Fibroblast of lung (primary cell): ENCODE measurements at regions not wholly inside any gene's neighbourhood (a gene's known extent, or its start where the extent isn't known, plus 50 kb on each side); places are given as distances from the start of the nearest gene placed in this dataset.

Source experiments
- DNase-seq, 2 donors: peaks; one replicate each; pipeline versions ENCODE4 v3.0.0 to v3.0.0-alpha.2; 2010; ENCODE audit warnings: low read depth in 2 of 2
- H2AFZ ChIP-seq: 2 replicates; pipeline ENCODE4 v1.5.1; 2012; ENCODE audit warnings: low read length, control low read depth, inconsistent platforms
- H3K27ac ChIP-seq: 2 replicates; pipeline ENCODE4 v1.5.1; 2011; ENCODE audit warnings: low read length, control low read depth; ENCODE audit not compliant: insufficient read depth
- H3K27me3 ChIP-seq: 2 replicates; pipeline ENCODE4 v1.5.1; 2011; ENCODE audit warnings: mild to moderate bottlenecking, low read length; ENCODE audit not compliant: control insufficient read depth, insufficient read depth
- H3K36me3 ChIP-seq: 2 replicates; pipeline ENCODE4 v1.5.1; 2011; ENCODE audit warnings: low read length; ENCODE audit not compliant: control insufficient read depth, insufficient read depth
- H3K4me1 ChIP-seq: 2 replicates; pipeline ENCODE4 v1.5.1; 2011; ENCODE audit warnings: low read length; ENCODE audit not compliant: control insufficient read depth, insufficient read depth; ENCODE audit errors: extremely low read depth
- H3K4me2 ChIP-seq: 2 replicates; pipeline ENCODE4 v1.5.1; 2011; ENCODE audit warnings: low read length, control low read depth; ENCODE audit not compliant: insufficient read depth; ENCODE audit errors: extremely low read depth
- H3K4me3 ChIP-seq, 4 experiments: fragments of 200-600 bp in 1 of 4; sonication (generic) in 1 of 4; replicated peaks in 1 of 4; 2 replicates each; pipeline ENCODE4 v1.5.1; 2011 to 2016; ENCODE audit warnings: low read length in 4 of 4, low read depth in 3 of 4, mild to moderate bottlenecking in 3 of 4, control low read depth in 2 of 4, inconsistent platforms in 1 of 4, mixed read lengths in 1 of 4; ENCODE audit not compliant: insufficient read depth in 1 of 4; ENCODE audit errors: control extremely low read depth in 1 of 4
- H3K79me2 ChIP-seq: 2 replicates; pipeline ENCODE4 v1.5.1; 2012; ENCODE audit warnings: mild to moderate bottlenecking, low read length, inconsistent platforms; ENCODE audit not compliant: control insufficient read depth, insufficient read depth
- H3K9ac ChIP-seq: 2 replicates; pipeline ENCODE4 v1.5.1; 2011; ENCODE audit warnings: mild to moderate bottlenecking, low read length, control low read depth; ENCODE audit not compliant: insufficient read depth
- H3K9me3 ChIP-seq: 2 replicates; pipeline ENCODE4 v1.5.1; 2012; ENCODE audit warnings: low read depth, low read length; ENCODE audit not compliant: control insufficient read depth, insufficient read depth
- H4K20me1 ChIP-seq: 2 replicates; pipeline ENCODE4 v1.5.1; 2011; ENCODE audit warnings: low read length; ENCODE audit not compliant: control insufficient read depth, insufficient read depth; ENCODE audit errors: extremely low read depth
- EZH2 ChIP-seq: IDR thresholded peaks from 2 replicates; pipeline ENCODE4 v1.5.1; 2012; ENCODE audit warnings: low read length, control low read depth, mild to moderate bottlenecking; ENCODE audit errors: missing control alignments
- TF ChIP-seq, protein P1 (sequence below), 2 donors: IDR thresholded peaks in 1 of 2; conservative IDR thresholded peaks in 1 of 2; 1 replicate in 1 of 2; 2 replicates in 1 of 2; pipeline ENCODE4 v1.5.1; 2011 to 2012; ENCODE audit warnings: low read length in 2 of 2, control low read depth in 1 of 2, inconsistent platforms in 1 of 2, low read depth in 1 of 2, mild to moderate bottlenecking in 1 of 2

GRCh38 chr14:22025879-22026278, 352.3 kb upstream of the OR4E1 start:
- H3K4me2 ChIP-seq, result no peak overlapping the region
- no peak overlapping the region for H3K4me3 ChIP-seq
- H3K36me3 ChIP-seq, result no peaks in the 10 kb centered on the region
- no peak for TF ChIP-seq EZH2
- TF ChIP-seq, protein P1, sequence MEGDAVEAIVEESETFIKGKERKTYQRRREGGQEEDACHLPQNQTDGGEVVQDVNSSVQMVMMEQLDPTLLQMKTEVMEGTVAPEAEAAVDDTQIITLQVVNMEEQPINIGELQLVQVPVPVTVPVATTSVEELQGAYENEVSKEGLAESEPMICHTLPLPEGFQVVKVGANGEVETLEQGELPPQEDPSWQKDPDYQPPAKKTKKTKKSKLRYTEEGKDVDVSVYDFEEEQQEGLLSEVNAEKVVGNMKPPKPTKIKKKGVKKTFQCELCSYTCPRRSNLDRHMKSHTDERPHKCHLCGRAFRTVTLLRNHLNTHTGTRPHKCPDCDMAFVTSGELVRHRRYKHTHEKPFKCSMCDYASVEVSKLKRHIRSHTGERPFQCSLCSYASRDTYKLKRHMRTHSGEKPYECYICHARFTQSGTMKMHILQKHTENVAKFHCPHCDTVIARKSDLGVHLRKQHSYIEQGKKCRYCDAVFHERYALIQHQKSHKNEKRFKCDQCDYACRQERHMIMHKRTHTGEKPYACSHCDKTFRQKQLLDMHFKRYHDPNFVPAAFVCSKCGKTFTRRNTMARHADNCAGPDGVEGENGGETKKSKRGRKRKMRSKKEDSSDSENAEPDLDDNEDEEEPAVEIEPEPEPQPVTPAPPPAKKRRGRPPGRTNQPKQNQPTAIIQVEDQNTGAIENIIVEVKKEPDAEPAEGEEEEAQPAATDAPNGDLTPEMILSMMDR (conservative IDR thresholded peaks at IDR 0.05 in 1 of 2, IDR thresholded peaks at IDR 0.05 in 1 of 2; ENCODE audit: low read depth in 1 of 2, low read length in 2 of 2), result no peak
- no peaks in the 10 kb centered on the region for H3K27me3 ChIP-seq
- no peaks in the 10 kb centered on the region for H4K20me1 ChIP-seq
- no peak for DNase-seq
- no peaks in the 10 kb centered on the region for H3K79me2 ChIP-seq
- no peaks in the 10 kb centered on the region for H3K9me3 ChIP-seq
- no peak overlapping the region for H2AFZ ChIP-seq
- no peaks in the 10 kb centered on the region for H3K4me1 ChIP-seq
- no peak overlapping the region for H3K27ac ChIP-seq
- no peak overlapping the region for H3K9ac ChIP-seq

GRCh38 chr14:22024137-22024536, 350.5 kb upstream of the OR4E1 start:
- Histone ChIP-seq H3K4me3 (no peak overlapping the region), H3K27me3 (no peaks in the 10 kb centered on the region), H3K9me3 (no peaks in the 10 kb centered on the region), H2AFZ (no peak overlapping the region), H4K20me1 (no peaks in the 10 kb centered on the region), H3K4me1 (no peaks in the 10 kb centered on the region), H3K36me3 (no peaks in the 10 kb centered on the region), H3K9ac (no peak overlapping the region), H3K27ac (no peak overlapping the region), H3K79me2 (no peaks in the 10 kb centered on the region), H3K4me2 (no peak overlapping the region)
- no peak for TF ChIP-seq EZH2
- TF ChIP-seq, protein P1 (conservative IDR thresholded peaks at IDR 0.05 in 1 of 2, IDR thresholded peaks at IDR 0.05 in 1 of 2; ENCODE audit: low read depth in 1 of 2, low read length in 2 of 2), result no peak
- DNase-seq, result no peak

DNA sequence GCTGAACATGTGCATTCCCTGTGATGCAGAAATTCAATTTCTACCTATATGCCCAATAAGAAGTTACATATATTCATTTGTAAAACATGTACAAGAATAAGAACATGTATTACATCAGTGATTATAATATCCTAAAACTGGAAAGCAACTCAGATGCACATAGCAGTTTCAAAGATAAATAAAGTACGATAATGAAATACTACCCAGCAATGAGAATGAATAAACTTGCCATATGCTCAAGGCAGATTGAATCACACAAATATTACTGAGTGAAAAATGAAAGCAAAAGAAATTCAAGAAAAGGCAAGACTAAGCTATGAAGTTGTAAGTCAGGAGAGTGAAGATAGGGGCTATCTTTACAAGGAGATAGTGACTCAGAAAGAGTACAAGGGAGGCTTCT, 345.3 kb upstream of the OR4E1 start:
- DNase-seq, result no peak
- Histone ChIP-seq H3K27ac (no peak overlapping the region), H3K36me3 (no peaks in the 10 kb centered on the region), H4K20me1 (no peaks in the 10 kb centered on the region), H3K4me1 (no peaks in the 10 kb centered on the region), H3K9ac (no peak overlapping the region), H3K9me3 (no peaks in the 10 kb centered on the region), H3K4me2 (no peak overlapping the region), H3K4me3 (no peak overlapping the region), H3K27me3 (no peaks in the 10 kb centered on the region), H2AFZ (no peak overlapping the region), H3K79me2 (no peaks in the 10 kb centered on the region)
- no peak for TF ChIP-seq EZH2
- TF ChIP-seq, protein P1 (conservative IDR thresholded peaks at IDR 0.05 in 1 of 2, IDR thresholded peaks at IDR 0.05 in 1 of 2; ENCODE audit: low read depth in 1 of 2, low read length in 2 of 2), result no peak
